GM19099 (cell line): ENCODE measurements at regions not wholly inside any gene's neighbourhood (a gene's known extent, or its start where the extent isn't known, plus 50 kb on each side); places are given as distances from the start of the nearest gene placed in this dataset.

Source experiments
- POLR2A ChIP-seq: IDR thresholded peaks from 3 replicates; pipeline ENCODE4 v1.6.1; 2011; ENCODE audit warnings: low read depth; ENCODE audit not compliant: insufficient read length; ENCODE audit errors: extremely low read depth

- no peak for TF ChIP-seq POLR2A
These were observed 83.3 kb downstream of the ALDH8A1 start for GRCh38 chr6:134866563-134866962.

DNA sequence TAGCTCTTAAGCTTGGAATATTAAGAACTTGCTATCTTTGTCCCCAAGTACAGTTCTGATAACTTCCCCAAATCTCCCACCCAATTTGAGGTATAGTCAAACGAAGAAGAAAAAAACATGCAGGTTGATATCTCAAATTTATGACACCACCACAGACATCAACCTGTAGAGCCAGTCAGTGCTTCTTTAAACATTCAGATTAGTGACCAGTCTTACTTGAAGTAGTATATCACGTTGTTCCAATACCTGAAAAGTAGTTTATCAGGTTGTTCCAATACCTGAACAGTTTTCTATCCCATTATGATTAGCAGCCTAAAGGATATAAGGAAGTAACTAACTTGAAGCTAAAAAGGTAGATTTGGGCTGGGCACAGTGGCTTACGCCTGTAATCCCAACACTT is 85.3 kb downstream of the ALDH8A1 start:
- TF ChIP-seq POLR2A = no peak

GRCh38 chr6:134863763-134864510 is 86.0 kb downstream of the ALDH8A1 start:
- TF ChIP-seq POLR2A = no peak

GRCh38 chr6:134854366-134854765 is 95.5 kb downstream of the ALDH8A1 start:
- TF ChIP-seq POLR2A = no peak

DNA sequence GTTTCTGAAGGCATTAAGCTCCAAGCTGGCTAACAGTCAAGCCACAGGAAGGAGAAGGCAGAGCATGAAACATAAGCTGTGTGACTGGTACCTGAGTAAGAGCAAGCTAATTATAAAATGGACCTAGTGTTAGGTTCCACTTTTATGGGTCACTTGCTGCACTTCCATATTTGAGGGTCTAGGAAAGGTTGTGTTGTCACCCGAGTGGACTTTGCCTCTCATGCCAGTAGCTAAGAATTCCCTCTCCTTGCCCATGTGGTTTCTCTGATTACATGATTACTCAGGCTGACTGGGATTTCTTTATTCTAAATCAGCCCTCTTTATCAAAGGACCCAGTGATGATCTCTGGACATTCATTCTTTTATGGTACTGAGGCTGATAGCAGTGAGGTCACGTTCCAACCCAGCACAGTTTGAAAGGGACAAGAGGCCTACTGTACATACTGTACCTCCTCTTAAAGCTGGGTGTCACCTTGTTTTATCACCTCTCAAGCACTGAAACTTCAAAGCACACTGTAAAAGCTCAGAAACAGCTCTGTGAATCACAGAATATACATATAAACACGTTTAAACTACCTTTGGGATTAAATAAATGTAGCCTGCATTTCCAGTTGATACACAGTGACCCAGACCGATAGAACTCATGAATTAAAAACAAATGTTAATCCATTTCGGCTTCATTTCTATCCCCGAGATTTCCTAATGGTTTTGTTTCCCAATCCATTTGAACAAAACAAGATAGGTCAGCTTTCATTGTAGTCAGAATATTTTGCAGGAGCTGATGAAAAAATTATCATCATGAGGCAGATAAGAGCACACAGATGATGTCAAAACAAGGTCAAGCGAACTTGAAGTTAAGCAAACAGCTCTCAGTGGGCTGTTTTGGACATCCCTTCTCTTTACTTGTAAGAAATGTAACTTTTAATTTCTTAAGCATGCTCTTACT is 96.5 kb downstream of the ALDH8A1 start:
- TF ChIP-seq POLR2A = no peak

DNA sequence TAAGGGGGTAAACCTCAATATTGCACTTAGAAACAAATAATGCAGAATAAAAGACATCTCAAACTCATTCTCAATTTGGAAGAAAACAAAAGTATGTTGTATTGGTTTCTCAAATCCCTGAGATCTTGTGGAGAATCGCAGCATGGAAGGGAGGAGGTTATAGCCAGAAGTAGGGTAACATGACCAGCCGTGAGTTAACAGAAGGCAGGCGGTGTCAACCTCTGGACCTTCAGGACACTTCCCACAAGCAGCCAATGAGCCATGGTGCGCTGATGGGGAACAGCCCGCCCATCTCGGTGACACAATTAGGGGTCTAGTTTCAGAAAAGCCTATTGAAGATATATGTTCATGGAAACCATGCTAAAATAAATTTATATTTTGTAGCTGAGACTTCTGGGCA is 98.4 kb downstream of the ALDH8A1 start:
- no peak for TF ChIP-seq POLR2A

GRCh38 chr6:134850721-134851305 is 99.1 kb downstream of the ALDH8A1 start:
- TF ChIP-seq POLR2A = no peak

DNA sequence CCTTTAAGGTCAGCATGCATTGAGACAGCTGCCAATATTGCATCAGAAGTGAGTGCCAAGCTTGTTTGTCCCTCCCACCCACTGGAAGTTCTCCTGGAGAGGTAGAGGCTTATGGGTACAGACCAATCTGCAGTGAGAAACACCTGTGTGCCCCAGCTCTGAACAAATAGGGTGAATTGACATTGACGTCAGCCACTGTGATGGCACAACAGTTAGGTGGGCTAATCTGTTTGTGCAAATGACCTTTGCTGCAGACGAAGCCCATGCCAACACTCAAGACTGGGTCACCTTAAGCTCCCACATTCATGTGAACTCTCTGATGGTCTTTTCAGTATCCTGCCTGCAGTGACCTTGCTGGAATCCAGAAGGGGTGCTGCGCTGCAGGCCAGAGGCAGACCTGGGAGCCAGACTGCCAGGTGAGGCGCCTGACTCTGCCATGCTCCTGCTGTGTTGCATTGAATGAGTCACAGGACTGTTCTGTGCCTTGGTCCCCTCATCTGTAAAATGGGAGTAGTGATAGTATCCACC is 99.9 kb downstream of the ALDH8A1 start:
- no peak for TF ChIP-seq POLR2A

GRCh38 chr6:134848076-134848475 is 101.8 kb downstream of the ALDH8A1 start:
- no peak for TF ChIP-seq POLR2A

DNA sequence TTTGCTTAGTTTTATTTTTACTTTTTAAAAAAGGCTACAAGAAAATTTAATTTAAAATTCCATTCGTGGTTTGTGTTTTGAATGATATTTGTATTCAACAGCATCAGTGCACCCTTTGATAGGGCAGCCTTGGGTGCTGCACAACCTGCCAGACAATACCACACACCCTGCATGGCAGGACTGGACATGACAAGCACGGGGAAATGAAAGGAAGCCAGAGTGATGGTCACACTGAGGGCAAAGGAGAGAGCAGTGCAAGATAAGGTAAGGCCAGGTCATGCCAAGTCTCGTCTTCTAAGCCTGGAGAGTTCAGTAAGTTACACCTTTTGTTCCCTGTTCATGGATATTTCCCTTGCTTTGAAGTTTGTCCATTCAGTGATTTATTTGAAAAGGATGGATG is 103.0 kb downstream of the ALDH8A1 start:
- TF ChIP-seq POLR2A = no peak

DNA sequence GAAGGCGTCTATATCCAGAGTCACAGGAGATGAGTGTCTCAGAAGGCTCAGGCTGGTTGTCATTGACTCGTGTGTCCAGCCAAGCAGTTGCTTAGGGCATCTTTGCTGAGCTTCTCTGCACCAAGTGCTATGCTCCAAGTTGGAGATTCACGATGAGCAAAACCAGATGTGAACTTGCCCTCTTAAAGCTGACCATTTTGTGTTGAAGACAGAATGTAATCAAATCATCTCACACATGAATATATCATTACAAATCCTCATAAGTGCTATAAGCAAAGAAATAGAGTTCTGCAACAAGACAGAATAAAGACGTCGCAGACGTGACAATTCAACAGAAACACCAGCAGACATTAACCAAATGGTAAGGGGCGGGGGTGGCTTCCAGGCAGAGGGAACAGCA is 103.9 kb downstream of the ALDH8A1 start:
- no peak for TF ChIP-seq POLR2A

- TF ChIP-seq POLR2A = no peak
These were observed 105.8 kb downstream of the ALDH8A1 start for GRCh38 chr6:134844120-134844519.

- no peak for TF ChIP-seq POLR2A
These were observed 109.6 kb downstream of the ALDH8A1 start for GRCh38 chr6:134840086-134840867.

GRCh38 chr6:134835993-134836392 is 113.9 kb downstream of the ALDH8A1 start:
- TF ChIP-seq POLR2A = no peak
